CD4-positive, alpha-beta T cell (primary cell): ENCODE measurements at regions not wholly inside any gene's neighbourhood (a gene's known extent, or its start where the extent isn't known, plus 50 kb on each side); places are given as distances from the start of the nearest gene placed in this dataset.

Experiments used
- ATAC-seq: fragments of 200-7000 bp; cut with Tn5 transposase; one replicate; pipeline ENCODE4 v1.10.0; 2022; ENCODE audit warnings: mild to moderate bottlenecking; ENCODE audit not compliant: poor library complexity
- CTCF ChIA-PET: fragments of 350-600 bp; sonication (Branson Sonifier 250); formaldehyde crosslinking; loops from one replicate; lab custom pipeline; 2021; ENCODE audit warnings: antibody characterized with exemption, inconsistent platforms; lab: Charles Lee
- POLR2A ChIA-PET: fragments of 350-600 bp; sonication (Branson Sonifier 250); formaldehyde crosslinking; loops from one replicate; lab custom pipeline; 2021; ENCODE audit warnings: antibody characterized with exemption, inconsistent platforms; lab: Charles Lee
- DNase-seq, 14 experiments: peaks; one replicate each; pipeline ENCODE4 v3.0.0-alpha.2; 2013 to 2020; ENCODE audit warnings: mixed read lengths in 2 of 14
- H3K27ac ChIP-seq, 2 donors: one replicate each; pipeline versions ENCODE4 v1.5.1 to v1.7.0; 2013; ENCODE audit warnings: low read length in 2 of 2, low read depth in 1 of 2, mild to moderate bottlenecking in 1 of 2
- H3K27me3 ChIP-seq, 2 experiments: 1 replicate in 1 of 2; 2 replicates in 1 of 2; pipeline versions ENCODE4 v1.6.1 to v1.7.0; 2013; ENCODE audit warnings: low read length in 2 of 2, control low read depth in 1 of 2, mild to moderate bottlenecking in 1 of 2, moderate library complexity in 1 of 2; ENCODE audit not compliant: insufficient read depth in 2 of 2, control insufficient read depth in 1 of 2
- H3K36me3 ChIP-seq: one replicate; pipeline ENCODE4 v1.6.1; 2013; ENCODE audit warnings: low read length, control low read depth; ENCODE audit not compliant: insufficient read depth
- H3K4me1 ChIP-seq: one replicate; pipeline ENCODE4 v1.6.1; 2013; ENCODE audit warnings: low read length, control low read depth; ENCODE audit not compliant: insufficient read depth
- H3K4me3 ChIP-seq: one replicate; pipeline ENCODE4 v1.5.1; 2013; ENCODE audit warnings: mild to moderate bottlenecking, low read length, moderate library complexity
- H3K9me3 ChIP-seq, 2 experiments: 1 replicate in 1 of 2; 2 replicates in 1 of 2; pipeline versions ENCODE4 v1.6.1 to v1.7.0; 2013; ENCODE audit warnings: low read length in 2 of 2, mild to moderate bottlenecking in 2 of 2, control low read depth in 1 of 2, moderate library complexity in 1 of 2; ENCODE audit not compliant: control insufficient read depth in 1 of 2, insufficient read depth in 1 of 2
- H3K27ac Mint-ChIP-seq: one replicate; pipeline ENCODE4 v1.8.0; 2020; ENCODE audit warnings: mixed read lengths
- H3K27me3 Mint-ChIP-seq: one replicate; pipeline ENCODE4 v1.8.0; 2021; ENCODE audit warnings: mixed read lengths
- H3K36me3 Mint-ChIP-seq: one replicate; pipeline ENCODE4 v1.8.0; 2021; ENCODE audit warnings: low read depth, mixed read lengths
- H3K4me1 Mint-ChIP-seq: one replicate; pipeline ENCODE4 v1.8.0; 2021; ENCODE audit warnings: low read depth, mixed read lengths
- H3K4me3 Mint-ChIP-seq: one replicate; pipeline ENCODE4 v1.8.0; 2020; ENCODE audit warnings: mild to moderate bottlenecking, mixed read lengths
- H3K9me3 Mint-ChIP-seq: one replicate; pipeline ENCODE4 v1.8.0; 2020; ENCODE audit warnings: mixed read lengths
- intact Hi-C, 2 experiments: fragments of 100-400 bp; cut with DNase I in 1 of 2; cut with micrococcal nuclease in 1 of 2; formaldehyde crosslinking; loops; one replicate each; pipeline versions ENCODE4 v1.15.1 to v1.9.0; 2023 to 2025; cut with DNase I, micrococcal nuclease
- TF ChIP-seq, protein P1 (sequence below): fragments of 200-600 bp; IDR thresholded peaks from one replicate; pipeline ENCODE4 v1.8.0; 2022; ENCODE audit warnings: antibody characterized with exemption, mild to moderate bottlenecking

DNA sequence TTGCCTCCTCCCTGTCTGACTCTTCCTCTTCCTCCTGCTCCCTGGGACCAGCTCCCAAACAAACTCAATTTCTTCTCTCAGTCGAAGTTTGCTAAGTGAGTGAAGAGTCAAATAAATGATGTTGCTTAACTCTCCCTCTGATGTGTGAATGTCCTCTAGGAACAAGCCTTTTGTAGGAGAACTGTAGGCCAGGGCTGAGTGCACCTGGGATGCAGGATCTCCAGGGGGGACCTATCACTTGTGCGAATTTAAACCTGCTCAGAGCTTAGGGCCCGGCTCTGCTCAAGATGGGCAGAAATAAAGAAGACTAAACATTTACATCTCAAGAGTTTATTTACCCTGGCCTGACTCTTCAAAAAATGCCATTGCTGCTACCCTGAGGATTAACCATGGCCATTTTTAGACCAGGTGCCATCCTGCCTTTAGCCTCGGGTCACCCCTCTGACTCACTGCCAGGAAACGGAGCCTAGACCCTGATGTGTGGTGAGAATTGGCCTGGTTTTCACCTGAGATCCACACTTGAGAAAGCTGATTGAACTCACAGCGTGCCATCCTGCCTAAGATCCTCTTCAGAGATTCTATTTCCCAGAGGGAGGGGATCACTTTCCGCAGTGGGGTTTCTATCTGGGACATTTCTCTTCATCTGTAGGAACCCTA lies 63.6 kb upstream of the CD93 start:
- no peak for DNase-seq
- POLR2A ChIA-PET = no interaction called here
- Mint-ChIP-seq H3K36me3 (no peaks in the 10 kb centered on the region), H3K4me1 (no peaks in the 10 kb centered on the region), H3K27me3 (no peaks in the 10 kb centered on the region), H3K4me3 (no peak overlapping the region), H3K9me3 (no peaks in the 10 kb centered on the region), H3K27ac (no peak overlapping the region)
- Histone ChIP-seq H3K27ac (no peak overlapping the region), H3K4me3 (no peak overlapping the region), H3K36me3 (no peaks in the 10 kb centered on the region), H3K4me1 (no peaks in the 10 kb centered on the region), H3K9me3 (no peaks in the 10 kb centered on the region), H3K27me3 (no peaks in the 10 kb centered on the region)
- CTCF ChIA-PET = no interaction called here
- ATAC-seq = no peak
- TF ChIP-seq, protein P1, sequence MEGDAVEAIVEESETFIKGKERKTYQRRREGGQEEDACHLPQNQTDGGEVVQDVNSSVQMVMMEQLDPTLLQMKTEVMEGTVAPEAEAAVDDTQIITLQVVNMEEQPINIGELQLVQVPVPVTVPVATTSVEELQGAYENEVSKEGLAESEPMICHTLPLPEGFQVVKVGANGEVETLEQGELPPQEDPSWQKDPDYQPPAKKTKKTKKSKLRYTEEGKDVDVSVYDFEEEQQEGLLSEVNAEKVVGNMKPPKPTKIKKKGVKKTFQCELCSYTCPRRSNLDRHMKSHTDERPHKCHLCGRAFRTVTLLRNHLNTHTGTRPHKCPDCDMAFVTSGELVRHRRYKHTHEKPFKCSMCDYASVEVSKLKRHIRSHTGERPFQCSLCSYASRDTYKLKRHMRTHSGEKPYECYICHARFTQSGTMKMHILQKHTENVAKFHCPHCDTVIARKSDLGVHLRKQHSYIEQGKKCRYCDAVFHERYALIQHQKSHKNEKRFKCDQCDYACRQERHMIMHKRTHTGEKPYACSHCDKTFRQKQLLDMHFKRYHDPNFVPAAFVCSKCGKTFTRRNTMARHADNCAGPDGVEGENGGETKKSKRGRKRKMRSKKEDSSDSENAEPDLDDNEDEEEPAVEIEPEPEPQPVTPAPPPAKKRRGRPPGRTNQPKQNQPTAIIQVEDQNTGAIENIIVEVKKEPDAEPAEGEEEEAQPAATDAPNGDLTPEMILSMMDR = no peak
- intact Hi-C loops = no loop called here

DNA sequence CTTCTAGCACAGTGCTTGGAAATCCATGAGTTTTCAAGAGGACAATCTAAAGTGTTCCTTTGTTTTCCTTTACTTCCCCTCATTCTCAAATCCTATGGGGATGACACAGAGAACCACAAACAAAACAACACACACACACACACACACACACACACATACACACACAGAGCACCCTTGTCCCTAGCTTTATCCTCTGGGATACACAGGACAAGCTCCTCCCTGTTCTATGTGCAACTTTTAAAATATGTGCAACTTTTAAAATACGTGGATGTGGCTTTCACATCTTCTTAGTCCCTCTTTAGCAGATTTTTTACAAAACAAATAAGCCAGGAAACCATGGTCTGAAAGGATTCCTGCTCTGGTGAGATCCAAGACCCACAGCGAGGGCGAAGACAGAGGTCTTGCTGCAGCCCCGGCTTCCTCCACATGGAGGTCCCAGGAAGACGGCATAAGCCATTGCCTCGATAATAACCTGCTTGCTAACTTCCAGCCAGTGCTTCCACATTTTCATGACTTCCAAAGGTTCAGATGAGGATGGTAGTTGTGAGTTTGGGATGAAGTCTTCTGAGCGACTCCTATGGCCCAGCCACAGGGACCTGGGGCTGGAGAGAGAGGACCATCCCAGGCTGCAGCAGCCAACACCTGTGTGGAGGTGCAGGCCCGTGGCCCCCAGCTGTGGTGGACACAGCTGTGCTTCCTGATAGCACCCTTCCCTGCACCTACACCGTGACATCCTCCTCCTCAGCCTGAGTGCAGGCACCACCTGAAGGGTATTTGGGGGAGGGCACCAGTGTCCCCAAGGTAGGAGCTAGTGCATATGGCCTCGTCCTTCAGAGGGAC lies 62.8 kb upstream of the CD93 start:
- Histone ChIP-seq H3K36me3 (no peaks in the 10 kb centered on the region), H3K27me3 (no peaks in the 10 kb centered on the region), H3K27ac (no peak overlapping the region), H3K4me1 (no peaks in the 10 kb centered on the region), H3K4me3 (no peak overlapping the region), H3K9me3 (no peaks in the 10 kb centered on the region)
- H3K9me3 Mint-ChIP-seq = no peaks in the 10 kb centered on the region
- ATAC-seq (no peak), DNase-seq (no peak)
- TF ChIP-seq, protein P1 = no peak
- H3K27me3 Mint-ChIP-seq = no peaks in the 10 kb centered on the region
- ChIA-PET CTCF (no interaction called here), POLR2A (no interaction called here)
- H3K4me3 Mint-ChIP-seq = no peak overlapping the region
- intact Hi-C loops = no loop called here
- H3K27ac Mint-ChIP-seq = no peak overlapping the region
- H3K36me3 Mint-ChIP-seq = no peaks in the 10 kb centered on the region
- H3K4me1 Mint-ChIP-seq = no peaks in the 10 kb centered on the region

DNA sequence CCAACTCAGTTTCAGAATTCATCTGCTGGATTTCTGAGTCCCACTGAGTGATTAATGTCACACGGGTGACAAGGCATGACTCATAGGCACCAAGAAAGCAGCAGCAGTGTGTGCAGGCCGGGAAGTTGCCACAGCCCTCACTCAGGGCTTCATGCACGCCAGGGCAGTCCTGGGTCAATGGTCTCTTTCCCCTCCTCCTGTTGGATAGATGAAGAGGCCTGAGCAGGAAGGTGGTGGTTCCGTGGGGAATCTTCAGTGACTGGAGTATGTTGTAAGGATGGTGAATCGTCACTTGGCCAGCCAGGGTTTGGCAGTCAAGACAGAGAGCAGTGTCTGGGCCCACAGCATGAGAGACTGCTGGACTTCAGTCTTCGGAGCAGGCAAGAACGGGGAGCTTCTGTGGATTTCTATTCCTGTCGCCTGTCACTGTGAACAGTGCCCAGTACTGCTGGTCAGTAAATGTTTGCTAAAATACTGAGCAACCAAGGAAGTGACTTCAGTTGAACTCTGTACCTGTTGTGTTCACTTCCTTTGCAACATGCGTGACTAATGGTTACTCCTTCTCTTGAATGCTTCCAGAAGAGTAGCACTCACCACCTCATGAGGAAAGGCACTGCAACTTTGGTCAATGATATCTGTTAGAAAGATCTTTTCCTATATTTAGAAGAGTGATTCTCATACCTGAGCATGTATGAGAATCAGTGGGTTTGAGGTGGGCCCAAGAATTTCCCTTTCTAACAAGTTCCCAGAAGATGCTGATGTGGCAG lies 62.0 kb upstream of the CD93 start:
- Mint-ChIP-seq H3K36me3 (no peaks in the 10 kb centered on the region), H3K9me3 (no peaks in the 10 kb centered on the region), H3K27me3 (no peaks in the 10 kb centered on the region), H3K4me3 (no peak overlapping the region), H3K4me1 (peaks cover 3% of the 10 kb centered on the region), H3K27ac (no peak overlapping the region)
- no peak overlapping the region for H3K4me3 ChIP-seq
- CTCF ChIA-PET = no interaction called here
- no peaks in the 10 kb centered on the region for H3K27me3 ChIP-seq
- intact Hi-C loops = no loop called here
- no peaks in the 10 kb centered on the region for H3K36me3 ChIP-seq
- POLR2A ChIA-PET = no interaction called here
- DNase-seq (peak in 3 of 14 experiments; percentile 22 to 79 (median 69)), ATAC-seq (no peak)
- no peaks in the 10 kb centered on the region for H3K9me3 ChIP-seq
- H3K4me1 ChIP-seq = no peaks in the 10 kb centered on the region
- peak overlapping the region in 1 of 2 donors; percentile 38 for H3K27ac ChIP-seq
- TF ChIP-seq, protein P1 = no peak
